ENCODE measurements at regions not wholly inside any gene's neighbourhood (a gene's known extent, or its start where the extent isn't known, plus 50 kb on each side); places are given as distances from the start of the nearest gene placed in this dataset.

DNA sequence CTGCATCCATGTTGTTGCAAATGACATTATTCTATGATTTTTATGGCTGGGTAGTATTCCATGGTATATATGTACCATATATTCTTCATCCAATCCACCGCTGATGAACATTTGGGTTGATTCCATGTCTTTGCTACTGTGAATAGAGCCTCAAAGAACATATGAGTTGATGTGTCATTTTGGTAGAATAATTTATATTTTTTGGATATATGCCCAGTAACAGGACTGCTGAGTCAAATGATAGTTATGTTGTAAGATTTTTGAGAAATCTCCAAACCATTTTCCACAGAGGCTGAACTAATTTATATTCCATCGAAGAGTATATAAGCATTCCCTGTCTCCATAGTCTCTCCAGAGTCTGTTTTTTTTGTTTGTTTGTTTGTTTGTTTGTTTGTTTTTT, 1373.5 kb downstream of the GRIK2 start:
- TF ChIP-seq TEAD4 (CRISPR knock-in tag; IDR thresholded peaks at IDR 0.05) = no peak
- no peak for TF ChIP-seq NR3C1 (CRISPR knock-in tag; conservative IDR thresholded peaks at IDR 0.05; ENCODE audit: low read depth)
- TF ChIP-seq, protein P1, sequence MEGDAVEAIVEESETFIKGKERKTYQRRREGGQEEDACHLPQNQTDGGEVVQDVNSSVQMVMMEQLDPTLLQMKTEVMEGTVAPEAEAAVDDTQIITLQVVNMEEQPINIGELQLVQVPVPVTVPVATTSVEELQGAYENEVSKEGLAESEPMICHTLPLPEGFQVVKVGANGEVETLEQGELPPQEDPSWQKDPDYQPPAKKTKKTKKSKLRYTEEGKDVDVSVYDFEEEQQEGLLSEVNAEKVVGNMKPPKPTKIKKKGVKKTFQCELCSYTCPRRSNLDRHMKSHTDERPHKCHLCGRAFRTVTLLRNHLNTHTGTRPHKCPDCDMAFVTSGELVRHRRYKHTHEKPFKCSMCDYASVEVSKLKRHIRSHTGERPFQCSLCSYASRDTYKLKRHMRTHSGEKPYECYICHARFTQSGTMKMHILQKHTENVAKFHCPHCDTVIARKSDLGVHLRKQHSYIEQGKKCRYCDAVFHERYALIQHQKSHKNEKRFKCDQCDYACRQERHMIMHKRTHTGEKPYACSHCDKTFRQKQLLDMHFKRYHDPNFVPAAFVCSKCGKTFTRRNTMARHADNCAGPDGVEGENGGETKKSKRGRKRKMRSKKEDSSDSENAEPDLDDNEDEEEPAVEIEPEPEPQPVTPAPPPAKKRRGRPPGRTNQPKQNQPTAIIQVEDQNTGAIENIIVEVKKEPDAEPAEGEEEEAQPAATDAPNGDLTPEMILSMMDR (IDR thresholded peaks at IDR 0.05) = no peak
- no peak for TF ChIP-seq ZBTB21 (CRISPR knock-in tag; IDR thresholded peaks at IDR 0.05; ENCODE audit: borderline replicate concordance)
- TF ChIP-seq, protein P2, sequence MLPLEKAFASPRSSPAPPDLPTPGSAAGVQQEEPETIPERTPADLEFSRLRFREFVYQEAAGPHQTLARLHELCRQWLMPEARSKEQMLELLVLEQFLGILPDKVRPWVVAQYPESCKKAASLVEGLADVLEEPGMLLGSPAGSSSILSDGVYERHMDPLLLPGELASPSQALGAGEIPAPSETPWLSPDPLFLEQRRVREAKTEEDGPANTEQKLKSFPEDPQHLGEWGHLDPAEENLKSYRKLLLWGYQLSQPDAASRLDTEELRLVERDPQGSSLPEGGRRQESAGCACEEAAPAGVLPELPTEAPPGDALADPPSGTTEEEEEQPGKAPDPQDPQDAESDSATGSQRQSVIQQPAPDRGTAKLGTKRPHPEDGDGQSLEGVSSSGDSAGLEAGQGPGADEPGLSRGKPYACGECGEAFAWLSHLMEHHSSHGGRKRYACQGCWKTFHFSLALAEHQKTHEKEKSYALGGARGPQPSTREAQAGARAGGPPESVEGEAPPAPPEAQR (CRISPR knock-in tag; IDR thresholded peaks at IDR 0.05) = no peak
- TF ChIP-seq, protein P3, sequence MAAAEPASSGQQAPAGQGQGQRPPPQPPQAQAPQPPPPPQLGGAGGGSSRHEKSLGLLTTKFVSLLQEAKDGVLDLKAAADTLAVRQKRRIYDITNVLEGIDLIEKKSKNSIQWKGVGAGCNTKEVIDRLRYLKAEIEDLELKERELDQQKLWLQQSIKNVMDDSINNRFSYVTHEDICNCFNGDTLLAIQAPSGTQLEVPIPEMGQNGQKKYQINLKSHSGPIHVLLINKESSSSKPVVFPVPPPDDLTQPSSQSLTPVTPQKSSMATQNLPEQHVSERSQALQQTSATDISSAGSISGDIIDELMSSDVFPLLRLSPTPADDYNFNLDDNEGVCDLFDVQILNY (CRISPR knock-in tag; IDR thresholded peaks at IDR 0.05) = no peak
- TF ChIP-seq, protein P4, sequence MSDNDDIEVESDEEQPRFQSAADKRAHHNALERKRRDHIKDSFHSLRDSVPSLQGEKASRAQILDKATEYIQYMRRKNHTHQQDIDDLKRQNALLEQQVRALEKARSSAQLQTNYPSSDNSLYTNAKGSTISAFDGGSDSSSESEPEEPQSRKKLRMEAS (CRISPR knock-in tag; IDR thresholded peaks at IDR 0.05) = no peak
- TF ChIP-seq SP1 (CRISPR knock-in tag; conservative IDR thresholded peaks at IDR 0.05) = no peak
- TF ChIP-seq ETV6 (CRISPR knock-in tag; IDR thresholded peaks at IDR 0.05) = no peak

Measured in WTC11 (cell line).